ENCODE measurements at regions not wholly inside any gene's neighbourhood (a gene's known extent, or its start where the extent isn't known, plus 50 kb on each side); places are given as distances from the start of the nearest gene placed in this dataset.
A peak's percentile ranks its signal among the peaks of the same experiment; 100 is the strongest.

DNA sequence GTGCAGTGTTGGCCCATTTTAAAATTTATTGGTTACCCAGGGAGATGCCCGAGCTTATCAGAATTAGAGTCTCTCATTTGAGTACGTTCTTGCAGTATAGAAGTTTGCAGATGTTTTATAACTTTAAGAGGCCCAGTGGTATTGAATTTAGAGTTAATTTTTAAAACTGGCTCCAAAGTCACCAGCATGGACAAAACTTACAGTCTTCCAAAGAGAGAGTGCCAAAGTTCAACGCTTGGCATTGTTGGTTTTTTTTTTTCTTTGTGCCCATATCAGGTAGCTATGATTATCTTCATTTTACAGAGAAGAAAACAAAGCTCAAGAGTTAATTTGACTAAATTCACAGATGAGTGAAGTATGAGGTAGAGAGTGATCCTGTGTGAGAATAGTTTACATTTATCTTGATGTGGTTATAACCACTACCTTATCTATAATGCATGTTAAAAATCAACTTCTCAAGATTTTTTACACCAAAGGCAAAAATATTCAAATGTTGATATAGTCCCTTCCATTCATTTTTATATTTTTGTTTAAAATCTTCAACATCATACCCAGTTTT is 273.7 kb upstream of the DMRT1 start:
- DNase-seq (ENCODE audit: low read depth): no peak
- TF ChIP-seq, protein P1, sequence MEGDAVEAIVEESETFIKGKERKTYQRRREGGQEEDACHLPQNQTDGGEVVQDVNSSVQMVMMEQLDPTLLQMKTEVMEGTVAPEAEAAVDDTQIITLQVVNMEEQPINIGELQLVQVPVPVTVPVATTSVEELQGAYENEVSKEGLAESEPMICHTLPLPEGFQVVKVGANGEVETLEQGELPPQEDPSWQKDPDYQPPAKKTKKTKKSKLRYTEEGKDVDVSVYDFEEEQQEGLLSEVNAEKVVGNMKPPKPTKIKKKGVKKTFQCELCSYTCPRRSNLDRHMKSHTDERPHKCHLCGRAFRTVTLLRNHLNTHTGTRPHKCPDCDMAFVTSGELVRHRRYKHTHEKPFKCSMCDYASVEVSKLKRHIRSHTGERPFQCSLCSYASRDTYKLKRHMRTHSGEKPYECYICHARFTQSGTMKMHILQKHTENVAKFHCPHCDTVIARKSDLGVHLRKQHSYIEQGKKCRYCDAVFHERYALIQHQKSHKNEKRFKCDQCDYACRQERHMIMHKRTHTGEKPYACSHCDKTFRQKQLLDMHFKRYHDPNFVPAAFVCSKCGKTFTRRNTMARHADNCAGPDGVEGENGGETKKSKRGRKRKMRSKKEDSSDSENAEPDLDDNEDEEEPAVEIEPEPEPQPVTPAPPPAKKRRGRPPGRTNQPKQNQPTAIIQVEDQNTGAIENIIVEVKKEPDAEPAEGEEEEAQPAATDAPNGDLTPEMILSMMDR (IDR thresholded peaks at IDR 0.05; ENCODE audit: low read length, missing control alignments): no peak
- no peak overlapping the region for H3K4me3 ChIP-seq (replicated peaks; ENCODE audit: low read depth, low read length)

DNA sequence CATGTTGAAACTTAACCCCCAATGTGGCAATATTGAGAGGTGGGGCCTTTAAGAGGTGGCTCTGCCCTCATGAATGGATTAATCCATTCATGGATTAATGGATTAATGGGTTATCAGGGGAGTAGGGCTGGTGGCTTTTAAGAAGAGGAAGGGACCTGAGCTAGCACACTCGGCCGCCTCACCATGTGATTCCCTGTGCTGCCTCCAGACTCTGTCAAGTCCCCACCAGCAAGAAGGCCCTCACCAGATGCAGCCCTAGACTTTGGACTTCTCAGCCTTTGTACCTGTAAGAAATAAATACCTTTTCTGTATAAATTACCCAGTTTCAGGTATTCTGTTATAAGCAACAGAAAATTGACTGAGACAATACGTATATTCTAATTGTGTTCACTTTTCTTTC is 272.2 kb upstream of the DMRT1 start:
- H3K4me3 ChIP-seq (replicated peaks; ENCODE audit: low read depth, low read length): no peak overlapping the region
- no peak for DNase-seq (ENCODE audit: low read depth)
- TF ChIP-seq, protein P1 (IDR thresholded peaks at IDR 0.05; ENCODE audit: low read length, missing control alignments): no peak

DNA sequence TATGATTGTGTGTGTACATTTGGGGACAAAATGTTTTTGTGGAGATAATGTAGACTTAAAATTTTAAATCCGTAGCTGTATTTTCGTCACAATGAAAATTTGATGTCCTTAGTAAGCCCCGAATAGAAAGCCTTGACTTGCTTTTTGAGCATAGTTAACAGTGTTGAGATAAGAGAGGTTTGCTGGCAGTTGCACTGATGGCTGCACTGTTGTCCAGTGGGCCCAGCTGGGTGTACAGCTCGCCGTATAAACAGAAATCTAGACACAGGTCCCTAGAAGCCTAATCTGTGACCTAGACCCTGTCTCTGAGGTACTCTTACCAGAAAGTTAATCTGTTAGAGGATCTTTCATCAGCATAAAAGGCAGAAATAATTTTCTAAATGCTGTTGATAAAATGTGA is 271.3 kb upstream of the DMRT1 start:
- DNase-seq (ENCODE audit: low read depth): no peak
- no peak overlapping the region for H3K4me3 ChIP-seq (replicated peaks; ENCODE audit: low read depth, low read length)
- TF ChIP-seq, protein P1 (IDR thresholded peaks at IDR 0.05; ENCODE audit: low read length, missing control alignments): no peak

DNA sequence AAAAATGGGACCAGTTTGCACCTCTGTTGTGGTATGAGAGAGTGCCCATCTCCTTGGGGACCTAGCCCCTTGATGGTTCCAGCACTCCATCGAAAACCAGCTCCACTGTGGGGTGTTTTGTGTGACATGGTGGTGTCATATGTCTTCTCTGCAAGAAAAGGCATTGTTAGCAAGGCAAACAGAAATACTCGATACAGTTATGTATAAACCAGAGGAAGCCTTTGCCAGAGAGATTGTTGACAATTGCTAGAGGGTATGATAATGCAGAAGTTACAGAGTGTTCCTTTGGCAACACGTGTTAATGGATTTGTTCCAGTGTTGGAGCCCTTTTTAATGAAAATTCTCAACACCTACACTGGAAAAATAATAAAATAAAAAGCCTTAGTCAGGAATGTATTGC is 270.4 kb upstream of the DMRT1 start:
- TF ChIP-seq, protein P1 (IDR thresholded peaks at IDR 0.05; ENCODE audit: low read length, missing control alignments): no peak
- H3K4me3 ChIP-seq (replicated peaks; ENCODE audit: low read depth, low read length): no peak overlapping the region
- DNase-seq (ENCODE audit: low read depth): no peak

DNA sequence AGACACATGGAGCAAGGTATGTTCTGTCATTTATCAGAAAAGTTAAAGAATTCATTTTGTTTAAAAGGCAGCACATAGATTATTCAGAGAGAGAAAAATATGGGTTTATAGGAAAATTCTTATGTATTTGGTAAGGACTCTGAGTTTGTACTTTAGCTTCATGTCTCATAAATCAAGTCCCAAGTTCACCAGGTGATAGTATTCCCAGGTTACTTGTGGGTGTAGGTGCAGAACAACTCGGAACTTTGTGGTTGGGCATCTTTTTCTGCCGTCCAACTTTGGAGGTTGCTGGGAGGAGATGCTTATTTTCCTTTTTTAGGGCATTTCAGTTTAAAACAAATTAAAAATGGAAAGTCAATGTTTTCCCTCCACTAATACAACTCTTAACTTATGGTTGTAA is 269.8 kb upstream of the DMRT1 start:
- TF ChIP-seq, protein P1 (IDR thresholded peaks at IDR 0.05; ENCODE audit: low read length, missing control alignments): no peak
- H3K4me3 ChIP-seq (replicated peaks; ENCODE audit: low read depth, low read length): no peak overlapping the region
- no peak for DNase-seq (ENCODE audit: low read depth)

DNA sequence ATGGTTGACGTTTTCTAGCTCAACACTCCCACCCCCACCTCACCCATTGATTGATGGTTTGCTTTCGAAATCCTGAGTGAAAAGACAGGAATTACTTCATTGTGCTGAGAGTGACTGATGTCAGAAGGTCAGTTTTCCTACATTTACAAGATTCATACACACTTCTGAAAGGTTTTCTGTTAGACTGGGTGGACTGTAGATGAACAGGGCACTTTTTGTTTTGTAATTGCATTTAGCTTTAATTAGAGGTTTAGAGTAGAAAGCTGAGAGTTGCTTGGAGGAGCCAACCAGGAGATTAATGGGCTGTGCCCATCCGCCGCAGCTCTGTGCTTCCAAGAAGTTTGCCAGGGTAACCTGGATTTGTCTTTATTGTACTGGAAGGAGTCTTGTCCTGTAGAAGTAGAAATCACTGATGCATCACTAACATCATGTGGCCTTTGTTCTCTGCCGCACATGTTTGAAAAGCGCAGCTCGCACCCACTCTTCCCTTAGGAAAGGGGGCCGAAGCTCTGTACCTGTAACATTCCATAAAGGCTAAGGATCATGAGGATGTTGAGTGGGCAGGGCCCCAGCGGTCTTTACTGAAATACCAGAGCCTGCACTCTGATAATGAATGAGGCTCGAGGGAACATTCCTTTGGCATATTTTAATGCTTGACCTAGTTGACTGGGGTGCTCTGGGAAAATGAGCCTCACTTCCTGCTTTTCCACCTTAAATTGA is 267.6 kb upstream of the DMRT1 start:
- TF ChIP-seq, protein P1 (IDR thresholded peaks at IDR 0.05; ENCODE audit: low read length, missing control alignments): no peak
- DNase-seq (ENCODE audit: low read depth): peak; percentile 3
- no peak overlapping the region for H3K4me3 ChIP-seq (replicated peaks; ENCODE audit: low read depth, low read length)

DNA sequence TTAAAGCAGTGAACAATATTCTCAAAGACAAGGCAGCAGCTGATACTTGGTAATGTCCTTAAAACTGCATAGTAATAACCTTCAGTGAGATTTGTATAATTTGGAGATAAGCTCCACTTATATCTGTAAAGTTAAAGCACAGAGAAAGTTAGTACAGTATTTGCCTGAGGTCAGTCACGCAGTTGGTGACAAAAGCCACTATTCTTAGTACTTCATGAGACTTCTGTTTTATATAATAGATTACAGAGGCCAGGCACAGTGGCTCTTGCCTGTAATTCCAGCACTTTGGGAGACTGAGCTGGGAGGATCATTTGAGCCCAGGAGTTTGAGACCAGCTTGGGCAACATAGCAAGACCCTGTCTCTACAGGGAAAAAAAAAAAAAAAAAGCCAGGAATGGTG is 266.4 kb upstream of the DMRT1 start:
- DNase-seq (ENCODE audit: low read depth): no peak
- H3K4me3 ChIP-seq (replicated peaks; ENCODE audit: low read depth, low read length): no peak overlapping the region
- TF ChIP-seq, protein P1 (IDR thresholded peaks at IDR 0.05; ENCODE audit: low read length, missing control alignments): no peak
